Femur (tissue), 1 donor: ENCODE measurements at regions not wholly inside any gene's neighbourhood (a gene's known extent, or its start where the extent isn't known, plus 50 kb on each side); places are given as distances from the start of the nearest gene placed in this dataset.

Source experiments
- DNase-seq: peaks from one replicate; pipeline ENCODE4 v3.0.0-alpha.2; 2017

- no peak for DNase-seq
Observed at GRCh38 chr13:65656740-65657329, 1573.3 kb downstream of the PCDH9 start.

- no peak for DNase-seq
Observed at GRCh38 chr13:65653613-65654012, 1576.5 kb downstream of the PCDH9 start.

GRCh38 chr13:65650321-65650720 is 1579.8 kb downstream of the PCDH9 start:
- DNase-seq, result no peak

GRCh38 chr13:65642996-65643395 is 1587.1 kb downstream of the PCDH9 start:
- DNase-seq, result no peak

- DNase-seq, result no peak
Observed at GRCh38 chr13:65642301-65642700, 1587.8 kb downstream of the PCDH9 start.

- no peak for DNase-seq
Observed at GRCh38 chr13:65638572-65639168, 1591.5 kb downstream of the PCDH9 start.

- no peak for DNase-seq
Observed at GRCh38 chr13:65633806-65634205, 1596.3 kb downstream of the PCDH9 start.

- no peak for DNase-seq
Observed at GRCh38 chr13:65631078-65631477, 1599.1 kb downstream of the PCDH9 start.

GRCh38 chr13:65629926-65630325 is 1600.2 kb downstream of the PCDH9 start:
- no peak for DNase-seq

- DNase-seq, result no peak
Observed at GRCh38 chr13:65623148-65623547, 1607.0 kb downstream of the PCDH9 start.

GRCh38 chr13:65615506-65615905 is 1614.6 kb downstream of the PCDH9 start:
- DNase-seq, result no peak

- DNase-seq, result no peak
Observed at GRCh38 chr13:65613004-65613403, 1617.1 kb downstream of the PCDH9 start.

GRCh38 chr13:65609350-65609749 is 1620.8 kb downstream of the PCDH9 start:
- DNase-seq, result no peak

GRCh38 chr13:65606622-65607021 is 1623.5 kb downstream of the PCDH9 start:
- no peak for DNase-seq

GRCh38 chr13:65605396-65605795 is 1624.7 kb downstream of the PCDH9 start:
- no peak for DNase-seq

GRCh38 chr13:65603160-65603559 is 1627.0 kb downstream of the PCDH9 start:
- no peak for DNase-seq

- no peak for DNase-seq
Observed at GRCh38 chr13:65601855-65602254, 1628.3 kb downstream of the PCDH9 start.

GRCh38 chr13:65600702-65601101 is 1629.4 kb downstream of the PCDH9 start:
- no peak for DNase-seq

GRCh38 chr13:65597839-65598818 is 1632.0 kb downstream of the PCDH9 start:
- no peak for DNase-seq

GRCh38 chr13:65595916-65596315 is 1634.2 kb downstream of the PCDH9 start:
- DNase-seq, result no peak

- no peak for DNase-seq
Observed at GRCh38 chr13:65594298-65594781, 1635.8 kb downstream of the PCDH9 start.

- no peak for DNase-seq
Observed at GRCh38 chr13:65593298-65593874, 1636.8 kb downstream of the PCDH9 start.

GRCh38 chr13:65592731-65593130 is 1637.4 kb downstream of the PCDH9 start:
- DNase-seq, result no peak
